ENCODE measurements at regions not wholly inside any gene's neighbourhood (a gene's known extent, or its start where the extent isn't known, plus 50 kb on each side); places are given as distances from the start of the nearest gene placed in this dataset.

GRCh38 chr4:124803641-124804040, 91.1 kb upstream of the ANKRD50 start:
- TF ChIP-seq, protein P1, sequence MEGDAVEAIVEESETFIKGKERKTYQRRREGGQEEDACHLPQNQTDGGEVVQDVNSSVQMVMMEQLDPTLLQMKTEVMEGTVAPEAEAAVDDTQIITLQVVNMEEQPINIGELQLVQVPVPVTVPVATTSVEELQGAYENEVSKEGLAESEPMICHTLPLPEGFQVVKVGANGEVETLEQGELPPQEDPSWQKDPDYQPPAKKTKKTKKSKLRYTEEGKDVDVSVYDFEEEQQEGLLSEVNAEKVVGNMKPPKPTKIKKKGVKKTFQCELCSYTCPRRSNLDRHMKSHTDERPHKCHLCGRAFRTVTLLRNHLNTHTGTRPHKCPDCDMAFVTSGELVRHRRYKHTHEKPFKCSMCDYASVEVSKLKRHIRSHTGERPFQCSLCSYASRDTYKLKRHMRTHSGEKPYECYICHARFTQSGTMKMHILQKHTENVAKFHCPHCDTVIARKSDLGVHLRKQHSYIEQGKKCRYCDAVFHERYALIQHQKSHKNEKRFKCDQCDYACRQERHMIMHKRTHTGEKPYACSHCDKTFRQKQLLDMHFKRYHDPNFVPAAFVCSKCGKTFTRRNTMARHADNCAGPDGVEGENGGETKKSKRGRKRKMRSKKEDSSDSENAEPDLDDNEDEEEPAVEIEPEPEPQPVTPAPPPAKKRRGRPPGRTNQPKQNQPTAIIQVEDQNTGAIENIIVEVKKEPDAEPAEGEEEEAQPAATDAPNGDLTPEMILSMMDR (IDR thresholded peaks at IDR 0.05; ENCODE audit: unreplicated experiment): no peak
- Mint-ChIP-seq H3K4me1 (ENCODE audit: low read depth) (peaks cover 1% of the 10 kb centered on the region), H3K9me3 (ENCODE audit: low read depth) (peaks cover 8% of the 10 kb centered on the region), H3K36me3 (ENCODE audit: insufficient read depth) (no peaks in the 10 kb centered on the region), H3K27ac (no peak overlapping the region), H3K27me3 (no peaks in the 10 kb centered on the region), H3K4me3 (ENCODE audit: low read depth) (no peak overlapping the region)
- no peak for DNase-seq (ENCODE audit: low spot score, unreplicated experiment)

DNA sequence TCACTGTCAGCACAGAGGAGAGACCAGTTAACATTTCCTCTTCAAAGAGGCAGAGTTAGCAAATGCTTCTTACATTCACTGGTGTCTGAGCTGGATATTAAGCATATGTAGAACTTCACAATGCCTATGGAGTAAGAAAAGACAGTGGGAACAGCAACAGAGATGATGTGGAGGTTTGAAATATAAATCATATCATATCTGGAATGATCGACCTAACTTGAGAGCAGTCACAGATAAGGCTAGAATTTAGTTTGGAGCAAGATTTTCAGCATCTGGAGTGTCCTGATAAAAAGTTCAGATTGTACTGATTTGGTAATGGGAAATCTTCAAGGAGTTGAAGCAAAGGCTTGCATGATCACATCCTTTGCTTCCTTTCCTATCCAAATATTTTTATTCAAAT, 90.5 kb upstream of the ANKRD50 start:
- DNase-seq (ENCODE audit: low spot score, unreplicated experiment): no peak
- Mint-ChIP-seq H3K4me1 (ENCODE audit: low read depth) (peaks cover 1% of the 10 kb centered on the region), H3K27ac (no peak overlapping the region), H3K36me3 (ENCODE audit: insufficient read depth) (no peaks in the 10 kb centered on the region), H3K27me3 (no peaks in the 10 kb centered on the region), H3K4me3 (ENCODE audit: low read depth) (no peak overlapping the region), H3K9me3 (ENCODE audit: low read depth) (peaks cover 8% of the 10 kb centered on the region)
- TF ChIP-seq, protein P1 (IDR thresholded peaks at IDR 0.05; ENCODE audit: unreplicated experiment): no peak

- DNase-seq (ENCODE audit: low spot score, unreplicated experiment): no peak
- no peak overlapping the region for H3K27ac Mint-ChIP-seq
- no peak overlapping the region for H3K4me3 Mint-ChIP-seq (ENCODE audit: low read depth)
- H3K27me3 Mint-ChIP-seq: no peaks in the 10 kb centered on the region
- H3K36me3 Mint-ChIP-seq (ENCODE audit: insufficient read depth): no peaks in the 10 kb centered on the region
- TF ChIP-seq, protein P1 (IDR thresholded peaks at IDR 0.05; ENCODE audit: unreplicated experiment): no peak
- peaks cover 14% of the 10 kb centered on the region for H3K9me3 Mint-ChIP-seq (ENCODE audit: low read depth)
- H3K4me1 Mint-ChIP-seq (ENCODE audit: low read depth): no peaks in the 10 kb centered on the region
Measured at GRCh38 chr4:124797223-124797622, 84.7 kb upstream of the ANKRD50 start.

DNA sequence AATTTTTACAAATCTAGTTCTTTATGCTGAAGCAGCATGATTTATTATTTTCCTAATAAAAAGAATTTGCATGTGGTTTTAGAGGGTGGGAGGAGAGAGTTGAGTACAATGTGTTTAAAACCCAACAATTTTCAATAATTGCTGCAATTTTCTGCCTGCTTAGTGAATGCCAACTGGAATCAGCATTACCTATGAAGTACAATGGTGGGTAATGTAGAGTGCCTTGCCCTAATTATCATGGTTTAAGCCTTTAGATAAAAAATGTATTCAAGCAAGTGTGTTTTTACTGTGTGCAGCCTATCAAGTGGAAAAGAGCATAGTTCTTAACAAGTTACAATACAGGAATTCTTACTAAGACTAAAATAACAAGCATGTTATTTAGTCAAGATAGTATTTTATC, 77.9 kb upstream of the ANKRD50 start:
- no peak overlapping the region for H3K27ac Mint-ChIP-seq
- no peak for DNase-seq (ENCODE audit: low spot score, unreplicated experiment)
- peaks cover 7% of the 10 kb centered on the region for H3K9me3 Mint-ChIP-seq (ENCODE audit: low read depth)
- no peaks in the 10 kb centered on the region for H3K4me1 Mint-ChIP-seq (ENCODE audit: low read depth)
- H3K4me3 Mint-ChIP-seq (ENCODE audit: low read depth): no peak overlapping the region
- H3K27me3 Mint-ChIP-seq: no peaks in the 10 kb centered on the region
- TF ChIP-seq, protein P1 (IDR thresholded peaks at IDR 0.05; ENCODE audit: unreplicated experiment): no peak
- H3K36me3 Mint-ChIP-seq (ENCODE audit: insufficient read depth): no peaks in the 10 kb centered on the region

DNA sequence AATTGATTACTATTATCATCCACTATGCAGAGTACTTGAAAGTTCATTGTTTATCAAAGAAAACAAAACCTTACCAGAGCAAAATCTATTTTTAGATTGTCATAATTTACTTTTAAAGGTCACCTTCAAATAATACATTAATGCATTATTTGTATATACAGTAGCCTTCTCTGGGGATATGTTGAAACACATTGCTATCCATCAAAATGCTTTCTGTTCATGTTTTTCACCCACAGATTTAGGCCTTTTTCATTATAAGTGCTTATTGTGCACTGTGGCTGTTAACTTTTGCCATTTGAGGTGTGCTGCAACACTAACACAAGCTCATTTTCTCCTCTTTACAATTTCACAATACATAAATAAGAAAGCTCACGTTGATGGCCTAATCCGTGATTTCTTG, 74.1 kb upstream of the ANKRD50 start:
- H3K4me1 Mint-ChIP-seq (ENCODE audit: low read depth): no peaks in the 10 kb centered on the region
- H3K36me3 Mint-ChIP-seq (ENCODE audit: insufficient read depth): no peaks in the 10 kb centered on the region
- H3K4me3 Mint-ChIP-seq (ENCODE audit: low read depth): no peak overlapping the region
- H3K27ac Mint-ChIP-seq: no peak overlapping the region
- no peaks in the 10 kb centered on the region for H3K27me3 Mint-ChIP-seq
- TF ChIP-seq, protein P1 (IDR thresholded peaks at IDR 0.05; ENCODE audit: unreplicated experiment): no peak
- no peaks in the 10 kb centered on the region for H3K9me3 Mint-ChIP-seq (ENCODE audit: low read depth)
- no peak for DNase-seq (ENCODE audit: low spot score, unreplicated experiment)
